Type B pancreatic cell (in vitro differentiated cells): ENCODE measurements at regions not wholly inside any gene's neighbourhood (a gene's known extent, or its start where the extent isn't known, plus 50 kb on each side); places are given as distances from the start of the nearest gene placed in this dataset.

Experiments used
- DNase-seq: peaks from one replicate; pipeline ENCODE4 v3.0.0; 2021; ENCODE audit warnings: mixed read lengths; ENCODE audit not compliant: unreplicated experiment; ENCODE audit errors: extremely low spot score
- H3K27ac Mint-ChIP-seq: 2 replicates; pipeline ENCODE4 v1.8.0; 2021; ENCODE audit warnings: mild to moderate bottlenecking, mixed read lengths
- H3K27me3 Mint-ChIP-seq: 2 replicates; pipeline ENCODE4 v1.8.0; 2021; ENCODE audit warnings: mixed read lengths
- H3K36me3 Mint-ChIP-seq: 2 replicates; pipeline ENCODE4 v1.8.0; 2021; ENCODE audit warnings: mixed read lengths
- H3K4me1 Mint-ChIP-seq: one replicate; pipeline ENCODE4 v1.8.0; 2021; ENCODE audit warnings: mixed read lengths; ENCODE audit not compliant: unreplicated experiment
- H3K4me3 Mint-ChIP-seq: 2 replicates; pipeline ENCODE4 v1.8.0; 2021; ENCODE audit warnings: mild to moderate bottlenecking, mixed read lengths
- H3K9me3 Mint-ChIP-seq: 2 replicates; pipeline ENCODE4 v1.8.0; 2021; ENCODE audit warnings: mixed read lengths
- CTCF ChIP-seq: fragments of 200-600 bp; sonication (generic); conservative IDR thresholded peaks from 2 replicates; pipeline ENCODE4 v1.5.0; 2021; ENCODE audit warnings: antibody characterized with exemption, mild to moderate bottlenecking

DNA sequence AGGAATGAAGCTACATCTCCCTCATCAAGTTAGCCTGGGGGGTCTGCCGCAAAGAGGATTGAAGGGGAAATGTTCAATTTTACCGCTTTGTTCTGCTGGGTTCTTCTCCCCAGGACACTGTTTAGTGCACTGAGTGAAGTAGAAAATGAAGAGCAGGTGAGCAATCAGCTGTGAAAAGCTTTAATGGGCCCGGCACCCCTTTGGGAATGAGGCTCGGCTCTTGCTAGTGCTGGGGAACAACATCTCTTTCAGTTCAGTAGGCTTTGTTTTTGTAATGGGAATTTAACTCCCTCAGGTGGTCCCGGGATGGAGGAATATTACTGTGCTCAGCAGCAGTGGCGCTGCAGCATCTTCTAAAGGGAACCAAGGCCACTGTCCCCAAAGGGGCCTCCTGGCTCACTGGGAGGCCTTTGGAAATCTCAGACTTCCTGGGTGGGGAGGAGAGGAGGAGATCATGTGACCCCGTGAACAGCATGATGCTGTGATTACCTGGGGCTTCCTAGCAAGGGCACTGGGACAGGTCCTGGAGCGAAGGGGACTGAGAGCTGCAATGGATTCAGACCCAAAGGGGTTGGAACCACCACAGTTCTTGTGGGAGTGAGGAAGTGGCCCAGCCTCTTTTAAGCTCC is 85.2 kb upstream of the MAX start:
- no peak for DNase-seq
- H3K36me3 Mint-ChIP-seq = no peaks in the 10 kb centered on the region
- peaks cover 6% of the 10 kb centered on the region for H3K9me3 Mint-ChIP-seq
- peaks cover 16% of the 10 kb centered on the region for H3K27me3 Mint-ChIP-seq
- H3K4me3 Mint-ChIP-seq = no peak overlapping the region
- H3K27ac Mint-ChIP-seq = no peak overlapping the region
- H3K4me1 Mint-ChIP-seq = peaks cover 12% of the 10 kb centered on the region
- no peak for TF ChIP-seq CTCF

GRCh38 chr14:65190312-65190711 is 88.0 kb upstream of the MAX start:
- no peaks in the 10 kb centered on the region for H3K9me3 Mint-ChIP-seq
- H3K27ac Mint-ChIP-seq = no peak overlapping the region
- no peak overlapping the region for H3K4me3 Mint-ChIP-seq
- TF ChIP-seq CTCF = no peak
- peaks cover 12% of the 10 kb centered on the region for H3K27me3 Mint-ChIP-seq
- peaks cover 12% of the 10 kb centered on the region for H3K4me1 Mint-ChIP-seq
- no peak for DNase-seq
- H3K36me3 Mint-ChIP-seq = no peaks in the 10 kb centered on the region

DNA sequence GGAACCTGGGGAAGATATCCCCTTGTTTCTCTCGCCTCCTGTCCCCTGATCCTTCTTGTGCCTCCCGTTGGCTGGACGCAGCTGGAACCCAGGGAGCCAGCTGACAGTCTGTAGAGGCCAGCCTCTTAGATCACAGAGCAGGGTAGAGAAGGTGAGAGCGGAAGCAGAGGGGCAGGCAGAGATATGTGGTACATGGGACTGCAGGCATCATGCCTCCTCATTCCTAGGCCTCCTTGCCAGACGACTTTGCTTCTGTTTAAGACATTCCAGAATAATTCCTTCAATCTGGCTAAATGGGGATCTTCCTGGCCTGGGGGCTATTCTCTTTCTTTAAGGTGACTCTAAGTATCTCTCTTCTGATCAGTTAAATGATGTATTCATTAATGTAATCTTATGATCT is 89.4 kb upstream of the MAX start:
- H3K4me3 Mint-ChIP-seq = no peak overlapping the region
- peaks cover 6% of the 10 kb centered on the region for H3K27me3 Mint-ChIP-seq
- peaks cover 7% of the 10 kb centered on the region for H3K4me1 Mint-ChIP-seq
- H3K9me3 Mint-ChIP-seq = no peaks in the 10 kb centered on the region
- TF ChIP-seq CTCF = no peak
- no peaks in the 10 kb centered on the region for H3K36me3 Mint-ChIP-seq
- DNase-seq = no peak
- H3K27ac Mint-ChIP-seq = no peak overlapping the region

DNA sequence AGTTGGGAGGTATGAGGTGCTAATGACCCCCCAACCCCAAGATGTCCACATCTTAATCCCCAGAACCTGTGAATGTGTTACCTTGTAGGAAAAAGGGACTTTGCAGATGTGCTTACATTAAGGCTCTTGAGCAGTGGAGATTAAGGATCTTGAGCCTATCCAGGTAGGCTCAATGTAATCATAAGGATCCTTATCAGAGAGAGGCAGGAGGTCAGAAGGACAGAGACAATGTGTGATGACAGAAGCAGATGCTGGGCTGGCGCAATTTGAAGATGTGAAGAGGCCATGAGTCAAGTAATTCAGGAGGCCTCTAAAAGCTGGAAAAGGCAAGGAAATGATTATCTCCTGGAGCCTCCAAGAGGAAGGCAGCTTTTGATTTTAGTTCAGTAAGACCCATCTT is 90.4 kb upstream of the MAX start:
- Mint-ChIP-seq H3K36me3 (no peaks in the 10 kb centered on the region), H3K27me3 (peaks cover under 1% of the 10 kb centered on the region), H3K27ac (no peak overlapping the region), H3K9me3 (no peaks in the 10 kb centered on the region), H3K4me3 (no peak overlapping the region), H3K4me1 (peaks cover under 1% of the 10 kb centered on the region)
- no peak for DNase-seq
- TF ChIP-seq CTCF = no peak

DNA sequence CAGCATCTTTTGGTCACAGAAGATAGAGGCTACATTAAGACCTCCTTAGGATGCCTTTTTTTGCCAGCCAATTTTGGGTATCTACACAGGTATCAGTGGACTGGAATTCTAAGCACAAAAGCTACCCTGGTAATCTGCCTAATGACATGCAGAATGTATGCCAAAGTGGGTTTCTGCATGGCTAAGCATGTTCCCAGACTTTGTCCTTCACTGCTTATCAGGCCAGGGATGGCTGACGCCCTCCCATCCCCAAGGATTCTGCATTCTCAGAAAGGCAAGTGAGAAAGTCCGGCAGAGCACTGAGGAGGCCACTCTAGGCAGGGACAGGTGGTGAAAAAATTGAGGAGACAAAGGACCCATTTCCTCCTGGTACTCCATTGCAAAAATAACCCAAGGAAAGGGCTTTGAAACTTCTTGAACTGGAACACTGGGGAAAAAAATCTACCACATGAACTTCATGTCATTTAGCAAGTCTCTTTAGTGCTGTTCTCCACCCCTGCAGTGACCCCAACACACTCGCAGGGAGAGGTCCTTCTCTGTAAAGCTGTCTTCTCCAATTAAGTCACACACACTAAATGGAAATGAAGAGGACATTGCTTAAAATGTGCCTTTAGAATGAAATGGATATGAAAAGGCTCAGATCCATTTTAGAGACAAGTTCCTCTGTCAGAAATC is 91.7 kb upstream of the MAX start:
- Mint-ChIP-seq H3K36me3 (no peaks in the 10 kb centered on the region), H3K27ac (no peak overlapping the region), H3K27me3 (no peaks in the 10 kb centered on the region), H3K4me3 (no peak overlapping the region), H3K4me1 (no peaks in the 10 kb centered on the region), H3K9me3 (no peaks in the 10 kb centered on the region)
- no peak for DNase-seq
- TF ChIP-seq CTCF = no peak
